HG03571 (cell line): ENCODE measurements at regions not wholly inside any gene's neighbourhood (a gene's known extent, or its start where the extent isn't known, plus 50 kb on each side); places are given as distances from the start of the nearest gene placed in this dataset.

Source experiments
- ATAC-seq: cut with Tn5 transposase; IDR thresholded peaks from one replicate; pipeline ENCODE4 v1.9.1; 2021; ENCODE audit not compliant: unreplicated experiment

DNA sequence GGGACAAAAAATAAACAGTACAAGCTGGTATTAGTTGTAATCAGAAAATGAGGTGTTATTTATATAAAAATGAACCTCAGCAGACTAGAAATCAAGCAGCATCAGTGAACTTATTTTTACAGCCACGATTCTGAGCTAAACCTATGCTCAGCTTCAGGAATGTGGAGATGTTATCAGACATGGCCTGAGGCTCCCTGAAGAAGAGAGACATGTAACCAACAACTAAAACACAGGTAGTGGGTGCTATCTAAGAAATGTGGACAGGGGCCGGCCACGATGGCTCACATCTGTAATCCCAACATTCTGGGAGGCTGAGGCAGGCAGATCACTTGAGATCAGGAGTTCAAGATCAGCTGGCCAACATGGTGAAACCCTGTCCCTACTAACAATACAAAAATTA is 534.3 kb downstream of the VRK1 start:
- no peak for ATAC-seq

DNA sequence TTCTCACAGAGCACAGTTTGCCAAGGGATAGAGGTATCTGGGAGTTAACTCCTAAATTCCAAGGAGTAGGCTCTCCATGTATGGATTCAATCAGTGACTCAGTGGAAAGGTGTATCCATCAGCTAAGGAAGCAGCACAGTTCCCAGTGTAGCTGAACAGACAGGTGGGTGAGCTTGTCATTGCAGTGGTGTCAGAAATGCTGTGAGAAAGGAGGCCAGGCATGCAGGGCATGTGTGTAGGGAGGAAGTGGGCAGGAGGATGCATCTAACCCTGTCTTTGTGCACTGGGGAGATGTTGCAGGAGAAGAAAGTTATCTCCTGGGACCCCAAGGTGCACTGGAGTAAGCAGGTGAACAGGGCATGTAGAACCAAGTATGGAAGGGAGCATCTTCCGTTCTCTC is 539.0 kb downstream of the VRK1 start:
- no peak for ATAC-seq

DNA sequence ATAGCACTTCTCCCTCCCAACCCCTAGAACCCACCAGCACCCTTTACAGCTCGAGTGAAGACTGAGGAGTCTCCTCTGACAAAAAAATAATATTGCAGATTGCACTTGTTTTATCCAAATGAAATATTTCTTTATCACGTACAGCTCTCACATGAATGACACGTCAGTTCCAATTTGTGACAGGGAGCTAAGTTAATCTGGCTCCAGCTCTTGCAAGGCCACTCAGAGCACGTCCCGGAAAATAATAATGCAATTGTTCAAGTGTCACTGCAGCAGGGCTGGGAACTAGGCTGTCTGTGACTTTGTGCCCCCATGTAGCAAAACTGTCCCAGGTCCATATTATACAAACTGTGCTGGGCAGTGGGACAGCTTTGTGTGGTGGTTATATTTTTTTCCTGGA is 539.6 kb downstream of the VRK1 start:
- ATAC-seq: no peak

DNA sequence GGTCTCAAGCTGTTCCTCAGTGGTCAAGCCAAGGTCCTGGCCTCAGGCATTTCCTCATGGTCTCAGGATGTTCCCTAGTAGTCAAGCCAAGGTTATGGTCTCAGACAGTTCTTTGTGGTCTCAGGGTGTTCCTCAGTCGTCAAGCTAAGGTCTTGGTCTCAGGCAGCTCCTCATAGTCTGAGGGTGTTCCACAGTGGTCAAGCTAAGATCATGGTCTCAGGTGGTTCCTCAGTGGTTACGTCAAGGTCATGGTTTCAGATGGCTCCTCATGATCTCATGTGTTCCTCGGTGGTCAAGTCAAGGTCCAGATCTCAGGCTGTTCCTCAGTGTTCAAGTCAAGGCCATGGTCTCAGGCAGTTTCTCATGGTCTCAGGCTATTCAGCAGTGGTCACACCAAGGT is 540.1 kb downstream of the VRK1 start:
- no peak for ATAC-seq

DNA sequence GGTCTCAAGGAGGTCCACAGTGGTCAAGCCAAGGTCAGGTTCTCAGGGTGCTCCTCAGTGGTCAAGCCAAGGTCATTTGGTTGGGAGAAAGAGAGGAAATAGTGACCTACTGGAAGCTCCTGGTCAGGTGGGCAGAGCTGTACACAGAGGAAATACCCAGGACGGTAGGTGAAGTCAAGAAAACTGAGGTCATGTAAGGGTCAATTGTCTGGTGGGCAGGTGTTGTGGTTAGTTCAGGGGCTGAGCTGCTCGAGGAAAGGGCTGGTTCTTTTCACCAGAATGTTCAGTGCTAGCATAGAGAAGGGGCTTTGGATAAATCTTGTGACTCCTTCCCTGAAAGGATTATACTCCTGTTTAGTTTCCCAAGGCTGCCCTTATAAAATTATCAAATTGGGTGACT is 540.5 kb downstream of the VRK1 start:
- ATAC-seq: no peak

DNA sequence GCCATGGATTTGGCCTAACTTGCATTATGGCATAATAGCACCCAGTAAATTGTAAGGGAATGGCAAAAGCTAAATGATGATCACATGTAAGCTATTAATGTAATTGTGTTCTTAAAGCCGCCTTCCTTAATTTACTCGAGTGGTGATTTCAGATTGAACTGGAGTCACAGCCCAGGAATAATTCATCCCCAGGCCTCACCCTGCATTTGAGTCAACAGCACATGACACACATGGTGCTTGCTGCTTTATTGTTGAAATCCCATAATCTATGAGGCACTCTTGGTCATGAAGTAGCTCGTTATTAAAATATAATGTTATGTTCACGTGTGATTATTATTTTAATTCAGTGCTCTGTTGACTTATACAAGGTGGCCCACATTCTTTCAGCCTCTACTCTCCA is 547.5 kb downstream of the VRK1 start:
- no peak for ATAC-seq

DNA sequence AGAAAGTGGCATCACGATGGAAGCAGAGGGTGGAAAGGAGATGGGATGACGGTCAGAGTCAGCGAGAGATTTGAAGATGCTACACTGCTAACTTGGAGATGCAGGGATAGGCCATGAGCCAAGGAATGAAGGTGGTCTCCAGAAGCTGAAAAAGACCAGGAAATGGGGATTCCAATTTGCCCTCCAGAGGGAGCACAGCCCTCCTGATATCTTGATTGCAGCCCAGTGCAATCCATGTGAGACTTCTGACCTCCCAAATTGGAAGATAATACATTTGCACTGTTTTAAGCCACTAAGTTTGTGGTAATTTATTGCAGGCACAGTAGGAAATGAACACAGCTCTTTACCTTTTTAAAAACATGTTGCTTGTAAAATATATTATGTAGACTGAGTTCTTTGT is 549.5 kb downstream of the VRK1 start:
- ATAC-seq: no peak

DNA sequence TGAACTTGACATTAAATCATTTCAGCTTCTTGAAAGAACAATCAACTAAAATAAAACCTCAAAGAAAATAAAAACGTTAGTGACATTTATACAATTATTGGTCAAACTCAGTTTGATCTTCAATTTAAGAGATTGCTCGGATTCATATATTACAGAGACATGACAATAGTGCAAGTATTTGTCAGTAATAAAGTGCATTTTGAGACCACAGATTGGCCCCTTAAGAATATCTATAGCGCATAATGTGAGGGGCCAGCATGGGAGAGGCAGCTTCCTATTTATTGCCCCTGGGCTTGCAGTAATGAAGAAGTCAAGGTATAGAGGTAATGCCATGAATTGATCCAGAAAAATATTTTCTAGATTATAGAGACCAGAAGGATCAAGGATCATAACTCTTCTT is 552.3 kb downstream of the VRK1 start:
- ATAC-seq: no peak

DNA sequence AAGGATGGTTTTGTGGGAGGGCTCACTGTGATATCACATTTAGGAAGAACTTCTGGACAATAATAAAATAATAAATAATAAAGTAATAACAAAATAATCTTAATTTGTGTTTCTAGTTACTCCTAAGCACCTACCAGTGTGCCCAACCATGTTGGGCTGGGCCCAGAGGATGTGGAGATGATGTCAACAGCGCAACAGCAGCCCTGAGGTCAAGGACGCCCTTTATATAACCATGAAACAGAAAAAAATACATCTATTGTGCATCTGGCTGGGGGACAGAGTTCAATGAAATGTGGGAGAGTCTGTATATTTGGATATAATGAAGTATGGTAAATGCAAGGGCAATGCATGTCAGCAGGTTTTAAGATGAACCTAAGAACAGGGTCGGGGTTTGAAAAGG is 552.8 kb downstream of the VRK1 start:
- ATAC-seq: no peak

DNA sequence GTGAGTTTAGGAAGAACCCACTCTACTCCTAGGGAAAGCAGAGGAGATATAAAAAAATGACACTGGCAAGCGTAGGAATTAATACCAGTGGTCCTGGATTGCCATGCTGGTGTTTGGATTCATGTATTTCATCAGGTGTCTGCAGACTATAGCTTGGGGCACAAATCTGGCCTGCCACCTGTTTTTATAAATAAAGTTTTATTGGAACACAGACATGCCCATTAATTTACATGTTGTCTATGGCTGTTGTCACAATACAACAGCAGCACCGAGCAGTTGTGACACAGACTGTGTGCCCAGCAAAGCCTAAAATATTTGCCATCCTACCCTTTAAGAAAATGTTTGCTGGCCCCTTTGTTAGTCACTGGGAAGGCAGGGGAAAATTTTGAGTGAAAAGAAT is 553.2 kb downstream of the VRK1 start:
- no peak for ATAC-seq

DNA sequence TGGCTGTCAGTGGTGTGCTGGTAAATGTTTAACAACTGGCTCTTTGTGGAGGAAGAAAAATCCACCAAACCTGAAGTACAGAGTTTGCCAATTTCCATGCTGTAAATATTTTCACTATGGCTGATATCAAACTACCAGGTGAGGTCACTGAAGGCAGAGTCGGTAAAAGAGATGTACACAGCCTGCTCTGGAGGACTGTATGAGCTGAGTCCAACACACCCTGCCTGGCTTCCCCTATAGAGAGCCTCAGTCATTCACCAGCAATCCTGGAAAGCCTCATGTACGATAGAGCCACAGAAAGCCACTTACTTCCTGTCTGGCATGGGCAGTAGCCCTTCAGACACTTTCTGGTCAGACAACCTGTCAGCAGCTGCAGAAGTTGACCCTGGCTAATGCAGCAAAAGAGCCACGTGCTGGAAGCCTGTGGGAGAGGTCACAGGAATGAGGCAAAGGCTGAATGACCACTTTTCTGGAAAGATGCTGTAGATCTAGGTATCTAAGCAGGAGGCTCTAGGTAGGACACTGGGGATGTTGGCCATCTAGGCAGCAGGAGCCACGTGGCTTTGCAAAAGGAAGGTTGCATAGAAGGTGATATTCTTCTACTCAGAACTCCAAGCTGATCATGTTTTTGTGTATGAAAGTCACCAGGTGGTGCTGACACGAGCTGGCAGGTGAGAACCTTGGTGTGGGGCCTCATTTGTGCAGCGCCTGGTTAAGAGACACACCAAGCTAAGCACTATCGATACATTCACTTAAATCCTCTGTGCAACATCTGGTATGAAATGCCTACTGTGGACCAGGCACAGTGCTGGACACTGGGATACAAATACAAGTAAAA is 553.9 kb downstream of the VRK1 start:
- ATAC-seq: no peak

DNA sequence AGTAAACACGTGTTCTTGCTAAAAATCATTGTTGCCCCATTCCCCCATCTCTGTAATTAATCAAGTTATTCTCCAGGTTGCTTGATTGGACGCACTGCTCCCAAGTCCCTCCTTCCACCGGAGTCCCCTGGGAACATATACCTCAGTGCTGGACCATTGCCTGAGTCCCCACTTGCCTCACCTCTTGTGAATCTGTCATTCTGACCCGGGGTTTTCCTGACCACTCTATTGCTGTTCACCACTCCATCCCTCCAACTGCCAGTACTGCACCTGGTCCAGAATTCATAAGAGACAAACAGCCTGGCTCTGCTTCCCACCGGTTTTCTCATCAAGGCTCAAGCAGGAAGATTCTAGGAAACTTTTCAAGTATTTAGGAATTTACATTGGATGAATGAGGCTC is 555.9 kb downstream of the VRK1 start:
- ATAC-seq: no peak

DNA sequence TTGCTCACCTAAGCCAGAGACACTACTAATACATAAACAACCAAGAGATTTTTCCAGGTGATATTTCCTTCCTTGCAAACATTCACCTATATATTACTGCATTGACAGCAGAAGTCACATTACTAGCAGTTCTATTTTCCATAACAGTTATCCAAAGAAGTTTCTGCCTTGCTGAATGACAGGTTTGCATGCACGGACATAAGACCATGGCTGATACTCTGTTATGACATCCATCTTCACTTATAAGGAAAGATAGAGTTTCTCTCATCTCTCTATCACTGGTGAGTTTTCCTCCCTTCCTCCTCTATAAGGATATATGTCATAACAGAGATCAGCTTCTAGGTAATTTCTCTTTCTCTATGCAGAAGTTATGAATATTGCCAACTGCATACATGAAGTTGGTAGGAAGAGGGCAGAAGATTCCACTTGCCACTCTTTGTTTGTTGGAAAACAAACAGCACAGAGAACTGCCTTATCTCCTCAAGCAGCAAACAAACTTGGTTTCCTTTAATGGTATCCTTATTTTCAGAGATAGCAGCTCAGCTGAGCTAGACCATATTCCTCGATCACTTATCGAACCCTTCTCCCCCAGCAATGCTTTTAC is 557.0 kb downstream of the VRK1 start:
- ATAC-seq: no peak

DNA sequence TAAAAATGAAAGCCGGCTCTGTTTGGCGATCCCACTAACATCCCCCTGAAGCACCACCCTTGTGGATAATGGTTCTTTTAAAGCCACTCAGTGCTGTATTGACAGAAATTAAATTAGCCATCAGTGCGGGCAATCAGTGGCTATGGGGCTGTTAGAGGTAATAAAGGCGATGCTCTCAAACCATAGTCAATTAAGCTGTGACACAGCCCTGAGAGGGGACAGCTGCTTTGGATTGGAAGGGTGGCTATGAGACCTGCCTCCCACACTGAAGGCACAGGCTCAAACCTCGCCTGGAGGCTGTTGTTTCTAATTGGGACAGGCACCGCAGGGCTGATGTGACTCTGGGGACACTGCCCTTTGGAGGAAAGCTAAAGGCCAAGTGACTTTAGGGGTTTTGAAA is 562.2 kb downstream of the VRK1 start:
- ATAC-seq: no peak

DNA sequence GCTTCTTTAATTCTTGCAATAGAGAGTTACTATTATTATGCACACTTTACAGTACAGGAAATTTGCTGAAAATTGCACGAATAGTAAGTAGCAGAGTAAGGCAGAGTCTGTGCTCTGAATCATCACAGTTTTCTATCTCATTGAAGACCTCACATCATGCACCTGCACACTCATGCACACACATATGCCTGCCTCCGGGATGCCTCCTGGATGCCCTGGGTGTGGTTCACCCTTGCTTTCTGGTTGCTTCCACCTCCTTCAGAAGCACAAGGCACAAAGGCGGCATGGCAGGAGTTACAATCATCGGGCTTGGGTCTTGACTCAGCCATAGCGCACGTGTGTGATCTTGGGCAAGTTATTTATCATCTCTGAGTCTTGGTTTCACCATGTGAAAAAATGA is 564.0 kb downstream of the VRK1 start:
- no peak for ATAC-seq

DNA sequence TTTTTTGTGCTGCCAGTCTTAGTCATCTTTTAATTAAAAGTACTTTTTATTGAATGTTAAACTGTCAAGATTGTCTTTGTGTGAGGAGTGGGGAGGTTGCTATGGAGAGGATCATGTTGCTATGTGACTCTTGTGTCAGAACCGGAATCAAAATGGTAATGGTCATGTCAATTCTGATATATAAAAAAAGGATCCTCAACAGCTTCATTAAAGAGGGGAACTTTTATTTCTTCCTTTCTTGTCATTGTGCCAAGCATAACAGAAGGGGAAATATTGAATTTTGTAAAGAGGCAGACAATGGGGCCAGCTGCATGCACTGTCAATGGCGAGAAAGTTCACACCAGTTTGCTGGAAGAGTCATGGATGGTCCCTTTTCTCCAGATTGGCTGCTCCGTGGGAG is 564.8 kb downstream of the VRK1 start:
- ATAC-seq: no peak

DNA sequence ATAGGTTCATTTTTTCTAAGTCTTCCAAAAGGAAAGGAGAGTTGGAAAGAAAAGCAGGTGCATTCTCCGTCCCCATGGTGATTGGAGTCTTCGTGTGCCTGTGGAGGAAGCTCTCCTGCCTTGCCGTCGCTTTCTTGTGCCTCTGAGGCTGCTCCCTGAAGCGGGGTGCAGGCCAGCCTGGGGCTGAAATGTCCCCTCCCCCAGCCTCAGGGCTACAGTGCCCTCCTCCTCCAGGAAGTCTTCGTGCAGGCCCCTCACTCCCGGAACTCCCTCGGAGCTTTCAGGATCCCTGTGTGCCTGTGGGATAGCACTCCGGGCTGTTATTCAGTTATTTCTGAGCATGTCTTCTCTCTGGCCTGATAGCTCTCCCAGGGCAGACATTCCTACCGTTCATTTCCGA is 569.2 kb downstream of the VRK1 start:
- no peak for ATAC-seq

DNA sequence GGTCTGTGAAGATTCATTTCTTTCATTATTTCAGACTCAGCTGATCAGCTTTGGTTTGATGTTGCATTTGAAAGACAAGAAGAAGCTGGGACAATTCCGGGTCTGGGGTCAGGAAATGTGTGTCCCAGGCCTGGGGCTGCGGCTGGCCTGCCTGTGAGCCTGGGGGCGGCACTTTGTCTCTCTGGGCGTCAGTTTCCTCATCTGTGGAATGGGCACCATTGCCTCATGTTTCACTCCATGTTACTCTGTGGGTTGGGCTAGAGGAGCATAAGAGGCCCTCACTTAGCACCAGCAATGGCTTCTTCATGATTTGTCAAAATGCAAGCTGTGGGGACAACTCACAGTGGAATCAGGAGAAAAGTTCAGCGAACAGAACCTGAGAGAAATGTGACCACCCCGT is 570.1 kb downstream of the VRK1 start:
- no peak for ATAC-seq

DNA sequence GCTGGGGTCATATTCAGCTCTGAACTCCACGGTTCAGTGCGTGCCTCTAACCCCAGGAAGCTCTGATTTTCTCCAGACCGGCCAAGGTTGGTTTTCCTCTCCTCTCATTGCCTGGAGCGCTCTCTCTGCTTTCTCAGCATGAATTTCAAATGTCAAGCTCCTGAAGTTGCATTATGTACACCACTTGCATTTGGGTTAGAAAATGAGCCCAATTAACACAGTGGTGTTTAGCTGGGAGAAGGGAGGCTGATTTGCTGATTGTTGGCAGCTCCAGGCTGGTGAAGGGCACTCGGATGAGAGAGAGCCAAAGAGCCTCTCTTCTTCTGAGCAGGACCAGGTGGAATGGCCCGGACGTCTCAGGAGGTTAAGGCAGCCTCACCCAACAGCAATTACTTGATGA is 570.9 kb downstream of the VRK1 start:
- no peak for ATAC-seq

DNA sequence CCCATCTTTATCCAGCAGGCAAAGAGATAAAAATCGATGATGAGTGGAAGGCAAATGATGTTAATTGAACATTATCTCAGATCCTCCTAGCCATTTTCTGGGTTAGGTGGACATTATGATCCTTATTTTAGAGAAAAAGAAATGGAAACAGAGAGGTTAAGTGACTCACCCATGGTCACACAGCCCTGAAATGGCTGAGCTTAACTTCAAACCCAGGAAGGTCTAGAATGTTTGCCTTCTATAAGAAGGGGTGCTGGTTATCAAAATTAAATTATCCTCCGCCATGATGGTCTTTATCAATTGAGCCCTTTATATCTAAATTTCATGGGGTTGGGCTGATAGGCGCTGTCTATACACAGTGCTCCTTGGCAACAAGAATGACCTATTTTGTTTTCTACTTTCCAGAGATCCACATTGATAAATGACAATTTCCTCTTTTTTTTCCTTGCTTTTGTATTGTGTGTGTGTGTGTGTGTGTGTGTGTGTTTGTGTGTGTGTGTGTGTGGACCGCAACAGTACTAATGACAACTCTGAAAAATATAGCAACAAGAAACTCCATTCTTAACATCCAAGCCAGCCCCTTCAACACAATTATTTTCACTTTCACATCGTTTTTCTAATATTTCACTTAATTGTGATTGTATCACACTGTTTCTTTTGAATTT is 571.9 kb downstream of the VRK1 start:
- ATAC-seq: no peak

DNA sequence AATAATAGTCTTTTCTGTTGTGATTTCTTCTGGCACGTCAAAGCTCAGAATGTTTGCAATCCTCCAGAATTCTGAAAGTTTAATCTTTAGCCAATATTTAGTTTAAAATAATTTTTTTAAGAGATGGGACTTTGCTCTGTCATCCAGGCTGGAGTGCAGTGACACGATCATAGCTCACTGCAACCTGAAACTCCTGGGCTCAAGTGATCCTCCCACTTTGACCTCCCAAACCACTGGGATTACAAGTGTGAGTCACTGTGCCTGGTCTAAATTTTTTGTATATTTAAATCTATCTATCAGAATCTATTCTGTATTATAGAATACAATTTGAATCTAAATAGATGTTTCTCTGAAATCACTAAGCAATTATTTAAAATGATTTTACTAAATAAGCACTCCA is 572.7 kb downstream of the VRK1 start:
- no peak for ATAC-seq

DNA sequence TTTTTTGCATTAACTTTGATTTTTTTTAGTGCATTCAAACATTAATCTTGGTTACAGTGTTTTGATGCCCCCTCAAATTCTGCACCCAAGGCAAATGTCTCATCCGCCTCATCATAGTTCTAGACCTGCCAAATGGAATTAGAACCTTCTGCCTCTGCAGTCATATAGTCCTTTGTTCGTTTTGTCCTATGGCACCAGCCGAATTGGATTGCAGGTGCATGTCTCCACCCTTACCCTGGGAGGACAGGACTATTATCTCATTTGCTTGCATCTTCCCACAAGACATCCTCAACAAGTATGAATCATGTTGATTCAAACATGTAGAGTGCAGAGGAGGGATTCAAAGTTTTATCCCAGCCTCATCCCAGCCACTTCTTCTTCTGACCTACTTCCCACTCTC is 579.1 kb downstream of the VRK1 start:
- no peak for ATAC-seq
